Heart left ventricle (tissue), 13 donors: ENCODE measurements at regions not wholly inside any gene's neighbourhood (a gene's known extent, or its start where the extent isn't known, plus 50 kb on each side); places are given as distances from the start of the nearest gene placed in this dataset.

Source experiments
- POLR2A ChIP-seq, 2 donors: fragments of 450-650 bp; IDR thresholded peaks; one replicate each; pipeline ENCODE4 v1.6.1; 2017; ENCODE audit warnings: antibody characterized with exemption in 2 of 2, mild to moderate bottlenecking in 2 of 2, moderate library complexity in 2 of 2
- TF ChIP-seq, protein P1 (sequence below), 12 donors: fragments of 200-600 bp; sonication (generic) in 4 of 12; IDR thresholded peaks; one replicate each; pipeline versions ENCODE4 v1.5.0 to v1.8.0; 2018 to 2022; ENCODE audit warnings: antibody characterized with exemption in 12 of 12, mild to moderate bottlenecking in 5 of 12
- donor health status: ischemic (EF 13 %, LVEDD 7.1; RV severe dilation, severe dysfunction).
- donor health status: DM: no; HTN: yes; CAD: no.
- donor health status: DM: no; HTN: no; CAD: no.
- donor health status: ischemic (EF 25% LVEDD 6.9; RV normal size, moderate dysfunction).
- donor health status: ischemic (EF 25% LVEDD 5.7; RV mildly dilated, moderate dysfunction).
- donor health status: ischemic (EF 35%, LVEDD 5.7; RV mildly dilated, moderate dysfunction).
- donor health status: nonischemic (EF 11% LVEDD 7.7; RV severe dilation, severe dysfunction).
- donor health status: DM: yes; HTN: yes; CAD: no.
- donor health status: PGD.
- donor health status: ischemic (EF 29% LVEDD 5.4; RV normal size, mild dysfunction).
- donor health status: nonischemic (EF 23%, LVEDD 6.1; RV moderate dilation, normal function).

DNA sequence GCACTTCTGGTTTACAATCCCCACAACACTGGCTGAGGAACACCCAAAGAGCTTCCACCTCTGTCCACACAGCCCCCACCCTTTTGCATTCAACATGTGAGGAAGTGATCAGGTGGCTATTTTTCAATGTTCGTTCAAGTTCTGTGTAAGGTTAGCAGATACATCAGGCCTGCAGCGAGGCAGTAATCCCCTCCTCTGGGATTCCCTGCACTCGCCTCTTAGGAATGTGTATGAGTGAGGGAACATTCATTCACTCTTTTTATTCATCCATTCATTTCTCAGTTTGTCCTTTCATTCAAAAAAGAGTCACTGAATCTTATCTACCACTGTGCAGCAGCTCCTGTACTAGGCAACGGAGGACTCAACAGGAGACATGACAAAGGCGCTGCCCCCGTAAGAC, 236.4 kb upstream of the PRDM1 start:
- no peak for TF ChIP-seq POLR2A (IDR thresholded peaks at IDR 0.05)
- TF ChIP-seq, protein P1, sequence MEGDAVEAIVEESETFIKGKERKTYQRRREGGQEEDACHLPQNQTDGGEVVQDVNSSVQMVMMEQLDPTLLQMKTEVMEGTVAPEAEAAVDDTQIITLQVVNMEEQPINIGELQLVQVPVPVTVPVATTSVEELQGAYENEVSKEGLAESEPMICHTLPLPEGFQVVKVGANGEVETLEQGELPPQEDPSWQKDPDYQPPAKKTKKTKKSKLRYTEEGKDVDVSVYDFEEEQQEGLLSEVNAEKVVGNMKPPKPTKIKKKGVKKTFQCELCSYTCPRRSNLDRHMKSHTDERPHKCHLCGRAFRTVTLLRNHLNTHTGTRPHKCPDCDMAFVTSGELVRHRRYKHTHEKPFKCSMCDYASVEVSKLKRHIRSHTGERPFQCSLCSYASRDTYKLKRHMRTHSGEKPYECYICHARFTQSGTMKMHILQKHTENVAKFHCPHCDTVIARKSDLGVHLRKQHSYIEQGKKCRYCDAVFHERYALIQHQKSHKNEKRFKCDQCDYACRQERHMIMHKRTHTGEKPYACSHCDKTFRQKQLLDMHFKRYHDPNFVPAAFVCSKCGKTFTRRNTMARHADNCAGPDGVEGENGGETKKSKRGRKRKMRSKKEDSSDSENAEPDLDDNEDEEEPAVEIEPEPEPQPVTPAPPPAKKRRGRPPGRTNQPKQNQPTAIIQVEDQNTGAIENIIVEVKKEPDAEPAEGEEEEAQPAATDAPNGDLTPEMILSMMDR (IDR thresholded peaks at IDR 0.05): no peak
